GM18502 (cell line): ENCODE measurements at regions not wholly inside any gene's neighbourhood (a gene's known extent, or its start where the extent isn't known, plus 50 kb on each side); places are given as distances from the start of the nearest gene placed in this dataset.

Experiments
- ATAC-seq: cut with Tn5 transposase; IDR thresholded peaks from one replicate; pipeline ENCODE4 v1.9.1; 2021; ENCODE audit warnings: mild to moderate bottlenecking; ENCODE audit not compliant: unreplicated experiment, poor library complexity

- no peak for ATAC-seq
Measured at GRCh38 chr6:14804001-14804784, 441.7 kb upstream of the JARID2 start.

GRCh38 chr6:14804785-14805210 is 441.1 kb upstream of the JARID2 start:
- ATAC-seq: no peak

GRCh38 chr6:14806101-14806500 is 439.8 kb upstream of the JARID2 start:
- no peak for ATAC-seq

- no peak for ATAC-seq
Measured at GRCh38 chr6:14807130-14807529, 438.7 kb upstream of the JARID2 start.

- ATAC-seq: no peak
Measured at GRCh38 chr6:14807971-14808370, 437.9 kb upstream of the JARID2 start.

GRCh38 chr6:14810021-14810420 is 435.8 kb upstream of the JARID2 start:
- no peak for ATAC-seq

GRCh38 chr6:14811775-14812428 is 434.0 kb upstream of the JARID2 start:
- no peak for ATAC-seq

GRCh38 chr6:14814016-14814415 is 431.9 kb upstream of the JARID2 start:
- no peak for ATAC-seq

GRCh38 chr6:14816116-14816859 is 429.6 kb upstream of the JARID2 start:
- no peak for ATAC-seq

- no peak for ATAC-seq
Measured at GRCh38 chr6:14817074-14817473, 428.8 kb upstream of the JARID2 start.

- no peak for ATAC-seq
Measured at GRCh38 chr6:14818422-14818884, 427.4 kb upstream of the JARID2 start.

GRCh38 chr6:14819001-14819400 is 426.9 kb upstream of the JARID2 start:
- ATAC-seq: no peak

GRCh38 chr6:14819840-14820420 is 425.9 kb upstream of the JARID2 start:
- ATAC-seq: no peak

- ATAC-seq: no peak
Measured at GRCh38 chr6:14822012-14822553, 423.8 kb upstream of the JARID2 start.

GRCh38 chr6:14822679-14823078 is 423.2 kb upstream of the JARID2 start:
- ATAC-seq: no peak

GRCh38 chr6:14824060-14824459 is 421.8 kb upstream of the JARID2 start:
- no peak for ATAC-seq

- ATAC-seq: no peak
Measured at GRCh38 chr6:14824484-14825275, 421.2 kb upstream of the JARID2 start.

- no peak for ATAC-seq
Measured at GRCh38 chr6:14826456-14826855, 419.4 kb upstream of the JARID2 start.

GRCh38 chr6:14827354-14827753 is 418.5 kb upstream of the JARID2 start:
- ATAC-seq: no peak

GRCh38 chr6:14828201-14828611 is 417.7 kb upstream of the JARID2 start:
- ATAC-seq: no peak
